ENCODE measurements at regions not wholly inside any gene's neighbourhood (a gene's known extent, or its start where the extent isn't known, plus 50 kb on each side); places are given as distances from the start of the nearest gene placed in this dataset.
"Not testable (repeated sequence)": the region's sequence is repeated elsewhere in the genome, so short reads cannot be mapped to it uniquely, and the experiment has no call there.

DNA sequence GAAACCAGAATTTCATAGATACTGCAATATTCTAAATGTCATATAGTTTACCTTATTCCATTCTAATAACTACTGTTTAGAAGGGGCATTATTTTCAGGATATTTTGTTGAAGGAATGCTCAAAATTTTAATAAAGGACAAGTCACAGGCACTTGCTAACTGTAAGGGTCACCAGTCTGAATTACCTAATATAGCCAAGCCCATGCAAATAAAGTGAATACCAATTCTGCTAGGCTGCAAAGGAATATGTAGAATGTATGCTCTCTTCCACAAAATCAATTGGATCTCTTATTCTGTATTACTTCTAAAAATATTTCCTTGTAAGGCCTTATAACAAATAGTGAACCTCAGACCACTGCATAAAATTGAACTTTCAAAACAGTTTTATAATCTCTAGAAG lies 52.3 kb upstream of the FAT4 start:
- no peak for DNase-seq

DNA sequence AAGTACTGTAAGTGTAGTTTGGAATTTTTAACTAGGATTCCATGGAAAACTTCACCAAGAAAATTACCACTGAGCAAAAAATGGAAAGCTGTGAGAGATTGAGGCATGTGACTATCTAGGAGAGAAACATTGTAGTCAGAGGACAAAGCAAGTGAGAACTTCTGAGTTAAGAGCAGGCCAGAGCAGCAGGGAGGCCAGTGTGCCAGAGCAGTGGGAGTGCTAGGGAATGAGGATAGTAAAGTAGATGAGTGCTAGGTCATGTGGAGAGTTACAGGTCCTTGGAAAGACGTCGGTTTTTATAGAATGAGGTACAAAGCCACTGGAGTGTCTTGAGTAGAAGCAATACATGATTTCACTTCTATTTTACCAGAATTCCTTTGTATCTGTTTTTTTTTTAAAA lies 52.7 kb upstream of the FAT4 start:
- DNase-seq: no peak

DNA sequence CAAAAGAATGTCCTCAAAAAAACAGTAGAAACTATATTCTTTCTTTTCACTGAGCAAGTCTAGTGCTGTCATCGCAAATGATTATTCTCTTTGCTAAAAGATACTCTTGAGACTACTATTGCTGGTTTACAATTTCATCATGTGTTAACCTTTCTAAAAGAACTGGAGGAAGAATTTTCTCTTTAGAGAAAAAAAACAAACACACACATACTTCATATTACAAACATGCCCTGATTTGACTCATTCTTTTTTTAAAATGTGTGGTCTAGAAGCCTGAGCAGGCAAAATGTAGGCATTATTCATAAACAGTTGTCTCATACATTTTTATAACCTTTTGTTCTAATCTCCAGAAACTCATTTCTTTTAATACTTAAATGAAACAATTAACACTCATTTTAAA lies 60.6 kb upstream of the FAT4 start:
- DNase-seq: peak; percentile 54

DNA sequence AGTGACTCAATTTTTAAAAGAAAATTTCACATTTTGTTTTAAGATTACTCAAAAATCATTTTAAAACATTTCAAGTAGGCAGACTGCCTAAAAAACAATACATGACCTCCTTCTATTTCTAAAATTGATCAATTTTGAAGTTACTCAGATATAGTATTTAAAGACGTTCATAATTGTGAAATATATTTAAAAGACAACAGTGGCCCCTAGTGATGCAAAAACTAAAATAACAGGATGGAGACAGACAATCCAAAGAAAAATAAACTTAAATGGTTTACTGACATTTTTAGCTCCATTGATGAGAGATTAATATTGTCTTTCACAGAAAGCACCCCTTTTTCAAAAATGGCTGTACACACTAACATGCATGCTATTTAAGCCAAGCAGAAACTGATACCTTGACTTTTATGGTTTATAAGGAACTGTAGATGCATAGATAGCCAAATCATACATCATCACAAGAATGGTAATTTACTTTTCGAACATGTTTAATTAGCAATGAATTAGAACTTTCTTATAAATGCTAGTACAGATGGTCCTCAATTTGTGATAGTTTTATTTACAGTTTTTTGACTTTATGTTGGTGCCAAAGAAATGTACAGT lies 69.8 kb upstream of the FAT4 start:
- no peak for DNase-seq

DNA sequence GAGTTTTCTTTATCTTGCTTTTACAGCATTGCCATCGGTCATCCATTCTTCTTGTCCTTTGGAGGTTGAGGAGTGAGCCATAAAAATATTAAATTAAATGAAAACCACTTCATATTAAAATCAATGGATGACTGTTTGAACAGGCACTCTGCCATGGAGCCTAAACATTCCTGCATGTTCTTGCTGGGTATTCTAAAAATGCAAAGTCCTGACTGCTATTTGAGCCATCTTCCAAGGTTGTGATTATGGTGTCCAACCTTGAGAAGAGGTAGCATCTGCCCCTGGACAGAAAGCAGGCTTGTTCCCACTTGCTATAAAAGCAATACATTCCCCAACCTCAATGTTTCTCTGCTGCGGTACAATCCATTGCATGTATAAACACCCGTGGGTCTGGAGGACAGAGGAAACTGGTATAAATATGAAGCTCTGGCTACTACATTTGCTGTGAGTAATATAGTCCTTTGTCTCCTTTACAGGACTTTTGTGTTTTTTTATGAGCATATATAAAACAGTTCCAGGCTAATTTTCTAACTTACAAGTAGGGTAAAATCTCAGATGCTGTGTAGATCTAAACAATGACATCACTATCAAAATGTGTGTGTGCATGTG lies 70.9 kb upstream of the FAT4 start:
- no peak for DNase-seq

DNA sequence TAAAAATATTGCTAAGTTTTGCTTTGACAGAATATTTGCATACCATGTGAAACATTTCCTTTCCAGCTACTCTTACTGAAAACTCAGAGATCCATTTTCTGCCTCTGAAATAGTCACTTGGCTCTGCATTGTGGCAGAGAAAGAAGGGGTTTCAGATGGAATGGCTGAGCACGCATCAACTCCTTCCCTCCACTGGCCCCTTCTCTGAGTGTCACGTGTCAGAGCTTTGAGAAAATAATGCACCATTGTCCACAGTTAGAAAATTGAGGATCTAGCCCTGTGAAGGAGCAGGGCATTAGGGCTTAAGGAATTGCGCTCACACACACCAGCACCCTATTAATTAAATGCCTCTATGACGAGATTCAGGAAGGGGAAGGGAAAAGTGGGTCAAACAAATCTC lies 78.8 kb upstream of the FAT4 start:
- DNase-seq: no peak

DNA sequence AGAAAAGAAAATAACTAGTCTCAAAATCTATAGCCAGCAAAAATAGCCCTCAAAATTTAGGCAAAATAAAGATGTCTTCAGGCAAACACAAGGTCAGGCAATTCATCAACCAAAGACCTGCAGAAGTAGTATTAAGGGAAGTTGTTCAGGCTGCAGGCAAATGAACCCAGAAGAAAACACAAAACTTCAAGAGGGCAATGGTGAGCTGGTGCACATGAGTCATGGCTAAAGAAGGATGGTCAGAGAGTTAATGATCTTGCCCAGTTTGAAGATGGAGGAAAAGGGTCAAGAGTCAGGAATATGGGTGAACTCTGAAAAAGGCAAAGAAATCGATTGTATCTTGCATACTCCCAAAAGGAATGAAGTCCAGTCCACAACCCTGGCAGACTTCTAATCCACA lies 83.1 kb upstream of the FAT4 start:
- DNase-seq: no peak

DNA sequence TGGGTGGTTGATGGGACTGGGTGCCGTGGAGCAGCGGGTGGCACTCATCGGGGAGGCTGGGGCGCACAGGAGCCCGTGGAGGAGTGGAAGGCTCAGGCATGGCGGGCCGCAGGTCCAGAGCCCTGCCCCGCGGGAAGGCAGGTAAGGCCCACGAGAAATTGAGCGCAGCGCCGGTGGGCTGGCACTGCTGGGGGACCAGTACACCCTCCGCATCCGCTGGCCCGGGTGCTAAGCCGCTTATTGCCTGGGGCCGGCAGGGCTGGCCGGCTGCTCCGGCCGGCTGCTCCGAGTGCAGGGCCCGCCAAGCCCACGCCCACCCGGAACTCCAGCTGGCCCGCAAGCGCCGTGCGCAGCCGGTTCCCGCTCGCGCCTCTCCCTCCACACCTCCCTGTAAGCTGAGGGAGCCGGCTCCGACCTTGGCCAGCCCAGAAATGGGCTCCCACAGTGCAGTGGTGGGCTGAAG lies 85.1 kb upstream of the FAT4 start:
- no peak for DNase-seq

DNA sequence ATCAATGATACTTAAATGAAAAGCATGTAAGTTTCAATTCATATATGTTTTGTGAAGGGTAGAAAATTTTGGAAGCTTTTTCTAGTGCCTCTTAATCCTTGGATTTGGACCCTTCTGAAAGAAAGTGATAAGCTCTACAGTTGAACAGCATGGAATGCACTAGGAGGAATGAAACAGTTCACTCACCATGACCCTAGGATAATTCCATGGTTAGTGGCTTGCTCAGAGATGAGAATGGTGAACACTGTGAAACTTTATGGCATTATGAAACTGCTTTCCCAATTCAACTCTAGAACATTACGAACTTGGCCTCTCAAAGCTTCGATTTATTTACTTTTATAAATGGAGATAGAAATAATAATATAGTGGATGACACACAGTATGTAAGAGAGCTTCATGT lies 88.9 kb upstream of the FAT4 start:
- DNase-seq: no peak

DNA sequence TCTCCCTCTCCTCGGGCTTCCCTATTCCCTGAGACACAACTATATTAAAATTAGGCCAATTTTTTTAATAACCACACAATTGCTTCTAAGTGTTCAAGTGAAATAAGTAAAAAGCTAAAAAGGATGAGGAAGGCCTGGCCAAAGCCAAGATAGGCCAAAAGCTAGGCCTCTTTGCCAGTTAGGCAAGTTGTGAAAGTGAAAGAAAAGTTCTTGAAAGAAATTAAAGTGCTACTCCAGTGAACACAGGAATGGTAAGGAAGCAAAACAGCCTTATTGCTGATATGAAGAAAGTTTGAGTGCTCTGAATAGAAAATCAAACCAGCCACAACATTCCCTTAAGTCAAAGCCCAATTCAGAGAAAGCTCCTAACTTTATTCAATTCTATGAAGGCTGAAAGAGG lies 114.2 kb upstream of the FAT4 start:
- DNase-seq: no peak

DNA sequence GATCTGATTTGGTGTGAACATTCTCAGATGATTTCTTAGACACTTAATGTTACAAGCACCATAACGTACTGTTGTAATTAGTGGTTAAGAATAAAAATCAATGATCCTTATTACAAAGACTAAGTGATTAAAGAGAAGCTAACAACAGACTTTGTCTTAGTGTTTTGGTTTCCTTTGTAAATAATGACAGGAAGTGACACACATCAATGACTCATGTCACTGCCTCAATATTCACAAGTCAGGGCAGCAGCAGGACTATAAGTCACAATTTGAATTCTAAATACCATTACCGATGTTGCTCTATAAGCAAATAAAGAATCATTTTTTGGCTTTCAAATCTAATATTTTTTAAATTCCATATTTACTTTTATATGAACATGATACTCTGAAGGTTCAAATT lies 115.8 kb upstream of the FAT4 start:
- DNase-seq: no peak

DNA sequence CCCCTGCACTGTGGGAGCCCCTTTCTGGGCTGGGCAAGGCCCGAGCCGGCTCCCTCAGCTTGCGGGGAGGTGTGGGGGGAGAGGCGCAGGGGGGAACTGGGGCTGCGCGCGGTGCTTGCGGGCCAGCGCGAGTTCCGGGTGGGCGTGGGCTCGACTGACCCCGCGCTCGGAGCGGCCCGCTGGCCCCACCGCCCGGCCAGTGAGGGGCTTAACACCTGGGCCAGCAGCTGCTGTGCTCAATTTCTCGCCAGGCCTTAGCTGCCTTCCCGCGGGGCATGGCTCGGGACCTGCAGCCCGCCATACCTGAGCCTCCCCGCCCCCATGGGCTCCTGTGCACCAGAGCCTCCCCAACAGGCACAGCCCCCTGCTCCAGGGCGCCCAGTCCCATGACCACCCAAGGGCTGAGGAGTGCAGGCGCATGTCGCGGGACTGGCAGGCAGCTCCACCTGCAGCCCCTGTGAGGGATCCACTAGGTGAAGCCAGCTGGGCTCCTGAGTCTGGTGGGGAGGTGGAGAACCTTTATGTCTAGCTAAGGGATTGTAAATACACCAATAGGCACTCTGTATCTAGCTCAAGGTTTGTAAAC lies 122.8 kb upstream of the FAT4 start:
- DNase-seq: not testable (repeated sequence)

DNA sequence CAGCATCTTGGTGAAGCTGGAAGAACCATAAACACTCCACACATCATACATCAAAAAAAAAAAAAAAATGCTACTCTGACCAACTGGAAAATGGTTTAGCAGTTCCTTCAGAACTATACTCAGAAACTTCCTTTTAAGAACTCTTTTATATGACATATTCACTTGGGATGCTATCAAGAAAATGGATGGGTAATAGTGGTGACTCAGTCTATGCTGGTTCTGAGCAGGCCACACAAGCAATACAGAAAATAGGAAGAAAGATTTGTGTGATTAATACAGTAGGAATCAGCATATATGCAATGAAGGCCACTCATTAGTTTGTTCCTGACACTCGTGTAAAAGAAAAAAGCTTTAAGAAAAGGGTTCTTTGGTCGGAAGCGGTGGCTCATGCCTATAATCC lies 123.5 kb upstream of the FAT4 start:
- DNase-seq: no peak

DNA sequence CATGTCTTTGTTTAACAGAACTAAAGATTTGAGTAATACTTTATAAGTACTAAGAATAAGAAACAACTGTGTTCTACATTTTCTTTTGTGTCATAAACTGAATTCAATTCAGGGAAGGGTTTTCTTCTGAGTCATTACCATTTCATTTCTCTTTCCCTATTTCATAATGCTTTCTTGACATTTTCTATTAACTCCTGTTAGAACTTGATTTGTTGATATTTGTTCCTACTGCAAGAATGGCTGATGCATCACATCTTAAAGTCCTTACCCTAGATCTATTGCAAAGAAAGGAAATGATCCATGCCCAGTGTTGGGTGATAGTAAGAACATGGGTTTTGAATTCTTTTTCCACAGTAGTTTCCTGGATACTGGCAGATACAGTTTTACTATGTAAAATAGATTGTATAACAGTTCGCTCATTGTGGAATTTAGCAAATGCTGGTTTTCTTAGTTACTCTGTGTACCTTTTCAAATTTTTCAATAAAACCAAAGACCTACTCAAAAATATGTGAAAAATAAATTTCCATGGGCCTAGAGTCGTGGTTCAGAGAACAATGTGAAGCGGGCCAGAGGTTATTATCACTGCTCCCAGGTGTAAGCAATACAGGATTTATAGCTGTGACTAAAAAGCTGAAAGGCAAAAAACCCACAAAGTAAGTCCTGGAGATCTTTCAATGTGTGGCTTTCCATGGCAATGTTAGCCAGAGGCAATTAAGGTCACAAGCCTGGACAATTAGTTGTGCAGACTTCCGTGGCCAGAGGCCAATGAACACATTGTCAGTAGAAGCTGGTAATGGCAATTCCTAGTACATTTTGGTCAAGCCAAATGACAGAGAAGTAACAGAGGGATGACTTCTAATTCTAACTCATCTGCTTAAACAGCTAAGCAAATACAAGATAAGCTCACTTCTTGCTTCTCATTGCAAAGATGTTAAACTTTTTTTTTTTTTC lies 127.3 kb upstream of the FAT4 start:
- DNase-seq: no peak

DNA sequence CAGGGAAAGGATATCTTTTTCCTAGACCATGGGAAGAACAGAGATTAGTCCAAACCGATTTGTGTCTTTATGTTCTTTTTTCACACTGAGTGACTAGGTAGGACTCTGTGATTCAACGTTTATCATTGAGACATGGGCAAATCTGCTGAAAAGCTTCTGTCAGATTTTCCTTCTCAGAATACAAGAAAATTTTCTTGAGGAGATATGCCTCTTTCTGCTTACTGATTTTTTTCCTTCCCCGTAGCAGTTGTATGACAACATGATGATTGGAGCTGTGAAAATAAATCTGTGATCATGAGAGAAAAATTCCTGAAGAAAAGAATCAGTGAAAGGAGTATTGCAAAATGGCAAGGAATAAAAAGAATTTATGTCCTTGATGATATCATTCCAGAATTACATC lies 130.6 kb upstream of the FAT4 start:
- no peak for DNase-seq

DNA sequence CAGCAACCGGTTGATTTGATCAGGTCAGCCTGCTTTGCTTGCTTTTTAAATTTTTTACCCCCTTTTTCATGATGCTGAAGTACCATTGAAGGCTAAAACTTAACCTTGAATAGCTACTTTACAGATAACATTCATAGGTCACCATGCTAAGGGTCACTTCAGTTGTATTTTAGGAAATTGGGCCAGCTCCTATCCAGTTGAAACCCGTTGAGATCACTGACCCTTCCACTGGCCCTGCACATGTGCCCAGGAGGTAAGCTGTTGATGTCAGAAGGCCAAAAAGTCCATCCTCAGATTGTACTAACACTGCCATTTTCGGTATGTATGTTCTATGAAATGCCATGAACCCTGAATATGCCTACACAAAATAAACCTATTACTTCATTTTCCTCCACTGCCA lies 133.0 kb upstream of the FAT4 start:
- no peak for DNase-seq

DNA sequence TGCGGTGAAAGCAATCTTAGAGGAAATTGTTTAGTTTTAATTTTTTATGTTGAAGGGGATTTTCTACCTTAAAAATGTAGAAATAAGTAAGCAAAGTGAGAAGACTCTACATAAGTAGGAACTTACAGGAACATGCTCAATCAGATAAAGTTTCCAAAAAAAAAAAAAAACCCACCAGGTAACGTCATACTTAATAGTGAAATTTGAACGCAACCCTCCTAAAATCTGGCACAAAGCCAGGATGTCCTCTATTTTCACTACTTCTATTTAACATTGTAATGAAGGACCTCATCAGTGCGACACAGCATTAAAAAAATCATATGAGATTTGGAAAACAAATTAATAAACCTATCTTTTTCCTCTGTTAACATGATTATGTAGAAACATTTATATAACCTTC lies 135.0 kb upstream of the FAT4 start:
- DNase-seq: no peak

DNA sequence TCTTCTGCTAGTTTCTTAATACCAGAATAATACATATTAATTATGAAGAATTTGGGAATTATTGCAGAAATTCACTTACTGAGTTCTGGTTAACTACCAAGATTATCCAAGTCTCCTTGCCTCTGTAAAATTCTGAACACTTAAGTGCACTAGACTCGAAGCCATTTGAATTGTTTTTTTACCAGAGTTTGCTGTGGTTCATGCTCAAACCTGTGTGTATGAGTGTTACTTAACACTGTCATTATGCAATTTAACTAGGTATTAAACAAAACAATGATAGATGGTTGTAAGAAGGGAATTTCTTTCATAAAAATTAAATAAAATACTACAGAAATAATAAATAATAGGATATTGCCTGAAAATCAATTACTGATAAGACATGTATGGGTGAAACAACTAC lies 145.6 kb upstream of the FAT4 start:
- DNase-seq: no peak

DNA sequence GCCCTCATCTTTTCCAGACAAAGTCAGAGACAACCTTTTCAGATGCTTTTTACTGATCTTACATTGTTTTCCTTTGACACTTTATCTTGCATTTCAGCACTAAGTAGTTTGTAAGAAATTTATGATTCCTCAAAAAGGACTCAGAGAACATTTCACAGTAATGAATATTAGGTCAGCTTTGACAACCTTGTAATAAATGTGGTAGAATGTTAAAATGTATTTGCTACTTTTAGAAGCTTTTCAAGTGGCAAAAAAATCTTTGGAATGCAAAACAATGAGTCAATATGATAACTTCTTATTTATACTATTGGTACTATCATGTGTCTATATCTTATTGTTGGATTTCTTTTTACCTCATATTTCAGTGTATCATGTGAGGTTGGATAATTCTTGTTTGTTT lies 146.2 kb upstream of the FAT4 start:
- no peak for DNase-seq

DNA sequence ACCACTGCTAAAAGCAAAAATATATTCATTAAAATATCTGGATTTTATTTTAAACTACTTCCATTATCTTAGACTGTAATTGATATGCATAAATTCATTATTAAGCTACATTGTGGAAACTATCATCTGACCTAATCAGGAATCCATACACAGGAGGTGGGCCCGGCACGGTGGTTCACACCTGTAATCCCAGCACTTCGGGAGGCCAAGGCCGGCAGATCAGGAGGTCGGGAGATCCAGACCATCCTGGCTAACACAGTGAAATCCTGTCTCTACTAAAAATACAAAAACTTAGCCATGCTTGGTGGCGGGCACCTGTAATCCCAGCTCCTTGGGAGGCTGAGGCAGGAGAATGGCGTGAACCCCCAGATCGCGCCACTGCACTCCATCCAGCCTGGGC lies 148.7 kb upstream of the FAT4 start:
- DNase-seq: not testable (repeated sequence)

DNA sequence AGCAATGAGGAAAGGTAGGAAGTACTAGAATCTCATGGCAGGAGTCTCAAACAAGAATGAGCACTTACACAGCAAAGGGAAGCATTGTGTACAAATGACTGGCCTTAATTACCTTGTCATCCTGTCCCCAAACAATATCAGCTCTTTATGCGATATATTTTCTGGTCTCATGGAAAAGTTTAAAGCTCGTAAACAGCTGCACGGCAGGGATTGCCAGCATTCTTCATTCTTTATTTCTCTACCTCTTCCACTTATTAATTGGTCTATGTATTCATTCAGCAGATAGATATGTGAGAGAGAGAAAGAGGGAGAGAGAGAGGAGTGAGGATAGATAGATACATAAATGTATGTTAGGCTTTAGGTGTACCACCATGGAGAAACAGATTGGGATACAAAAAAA lies 155.8 kb upstream of the FAT4 start:
- no peak for DNase-seq

DNA sequence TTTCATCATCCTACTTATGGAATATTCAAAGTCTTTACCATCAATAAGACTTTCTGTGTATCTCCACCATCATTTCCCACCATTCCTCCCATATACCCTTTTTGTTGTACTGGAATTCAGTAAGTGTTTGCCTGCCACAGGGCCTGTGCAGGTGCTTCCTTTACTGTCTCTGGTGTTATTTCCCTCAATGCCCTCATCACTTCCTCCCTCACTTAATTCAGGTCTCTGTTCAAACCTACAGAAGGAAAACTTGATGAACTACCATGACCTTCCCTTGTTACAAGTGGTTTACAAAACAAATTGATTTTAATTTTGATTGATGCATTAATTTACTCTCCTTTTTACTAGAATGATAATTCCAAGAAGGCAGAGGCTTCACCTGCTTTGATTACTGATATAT lies 159.5 kb upstream of the FAT4 start:
- no peak for DNase-seq

DNA sequence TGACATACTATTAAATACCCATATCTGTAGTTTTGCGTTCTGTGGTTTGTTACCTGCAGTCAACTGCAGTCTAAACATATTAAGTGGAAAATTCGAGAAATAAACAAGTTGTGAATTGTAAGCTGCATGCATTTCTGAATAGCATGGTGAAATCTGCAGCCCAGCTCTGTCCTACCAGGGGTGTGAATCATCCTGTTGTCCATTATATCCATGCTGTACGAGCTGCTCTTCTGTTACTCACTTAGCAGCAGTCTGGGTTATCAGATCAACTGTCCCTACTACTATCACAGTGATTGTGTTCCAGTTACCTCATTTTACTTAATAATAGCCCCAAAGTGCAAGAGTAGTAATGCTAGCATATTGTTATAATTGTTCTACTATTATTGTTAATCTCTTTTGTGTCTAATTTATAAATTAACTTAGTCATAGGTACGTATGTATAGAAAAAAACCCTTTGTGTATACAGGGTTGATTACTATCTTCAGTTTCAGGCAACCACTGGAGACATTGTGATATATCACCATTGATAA lies 173.7 kb upstream of the FAT4 start:
- no peak for DNase-seq

DNA sequence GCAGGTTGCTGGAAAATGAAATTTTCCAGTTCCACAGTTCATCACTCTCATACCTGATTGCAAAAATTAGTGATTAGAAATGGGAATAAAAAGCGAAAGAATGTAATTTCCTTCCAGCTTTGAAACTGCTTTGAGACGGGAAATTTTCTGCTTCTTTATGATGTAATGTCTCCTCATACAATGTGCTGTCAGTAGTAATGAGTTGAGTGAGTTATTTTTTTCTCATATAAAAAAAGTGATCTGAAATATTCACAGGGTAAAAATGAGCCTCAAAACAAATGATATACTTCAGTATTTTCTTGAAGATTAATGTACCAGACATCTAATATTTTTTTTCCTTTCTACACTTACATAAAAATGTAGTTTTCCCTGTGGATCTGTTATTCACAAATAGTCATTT lies 179.1 kb upstream of the FAT4 start:
- DNase-seq: no peak

Data from amniotic stem cell (primary cell).